Esophagus muscularis mucosa (tissue), 4 donors: ENCODE measurements at regions not wholly inside any gene's neighbourhood (a gene's known extent, or its start where the extent isn't known, plus 50 kb on each side); places are given as distances from the start of the nearest gene placed in this dataset.

Experiments used
- EP300 ChIP-seq: sonication (generic); formaldehyde crosslinking; IDR thresholded peaks from one replicate; pipeline ENCODE4 v1.6.1; 2017; ENCODE audit warnings: antibody characterized with exemption
- POLR2A ChIP-seq: fragments of 450-650 bp; IDR thresholded peaks from one replicate; pipeline ENCODE4 v1.6.1; 2017; ENCODE audit warnings: antibody characterized with exemption, moderate library complexity, mild to moderate bottlenecking, low read depth
- POLR2AphosphoS5 ChIP-seq, 2 donors: sonication (generic); formaldehyde crosslinking; IDR thresholded peaks; one replicate each; pipeline ENCODE4 v1.6.1; 2017; ENCODE audit warnings: antibody characterized with exemption in 2 of 2
- TF ChIP-seq, protein P1 (sequence below), 3 experiments: fragments of 200-600 bp in 2 of 3; fragments of 450-650 bp in 1 of 3; sonication (generic) in 2 of 3; IDR thresholded peaks; one replicate each; pipeline ENCODE4 v1.5.1; 2017 to 2019; ENCODE audit warnings: antibody characterized with exemption in 3 of 3, mild to moderate bottlenecking in 2 of 3, moderate library complexity in 1 of 3

DNA sequence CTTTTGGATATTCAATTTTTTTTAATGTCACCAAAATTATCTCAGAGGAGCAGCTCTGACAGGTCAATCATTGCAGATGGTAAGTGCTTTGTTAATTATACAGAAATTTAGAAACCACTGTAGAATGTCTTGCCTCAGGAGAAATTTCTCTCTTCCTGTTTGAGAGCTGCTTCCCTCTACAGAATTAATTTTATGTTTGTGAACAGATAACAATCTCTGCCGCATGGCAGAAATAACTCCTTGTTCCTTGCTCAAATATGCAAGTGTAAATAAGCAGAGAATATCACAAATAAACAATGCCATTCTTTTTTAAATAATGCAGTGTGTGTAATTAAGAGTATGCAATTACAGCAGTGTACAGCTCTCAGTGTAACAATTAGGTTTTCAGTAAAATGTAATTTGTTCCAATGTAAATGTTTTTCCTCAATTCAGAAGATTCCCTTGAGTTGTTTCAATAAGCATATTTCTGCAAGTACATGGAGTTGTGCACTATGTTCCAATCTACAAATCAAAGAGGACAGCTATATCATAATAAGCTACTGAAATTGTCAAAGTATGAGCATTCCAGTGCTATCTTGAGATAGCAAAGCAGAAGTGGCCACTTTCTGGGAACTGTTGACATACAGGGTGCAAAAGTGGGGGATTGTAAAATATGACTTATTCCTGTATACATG lies 1012.8 kb downstream of the MAT2B start:
- TF ChIP-seq POLR2A (no peak), EP300 (no peak), POLR2AphosphoS5 (IDR thresholded peaks at IDR 0.05) (no peak)
- TF ChIP-seq, protein P1, sequence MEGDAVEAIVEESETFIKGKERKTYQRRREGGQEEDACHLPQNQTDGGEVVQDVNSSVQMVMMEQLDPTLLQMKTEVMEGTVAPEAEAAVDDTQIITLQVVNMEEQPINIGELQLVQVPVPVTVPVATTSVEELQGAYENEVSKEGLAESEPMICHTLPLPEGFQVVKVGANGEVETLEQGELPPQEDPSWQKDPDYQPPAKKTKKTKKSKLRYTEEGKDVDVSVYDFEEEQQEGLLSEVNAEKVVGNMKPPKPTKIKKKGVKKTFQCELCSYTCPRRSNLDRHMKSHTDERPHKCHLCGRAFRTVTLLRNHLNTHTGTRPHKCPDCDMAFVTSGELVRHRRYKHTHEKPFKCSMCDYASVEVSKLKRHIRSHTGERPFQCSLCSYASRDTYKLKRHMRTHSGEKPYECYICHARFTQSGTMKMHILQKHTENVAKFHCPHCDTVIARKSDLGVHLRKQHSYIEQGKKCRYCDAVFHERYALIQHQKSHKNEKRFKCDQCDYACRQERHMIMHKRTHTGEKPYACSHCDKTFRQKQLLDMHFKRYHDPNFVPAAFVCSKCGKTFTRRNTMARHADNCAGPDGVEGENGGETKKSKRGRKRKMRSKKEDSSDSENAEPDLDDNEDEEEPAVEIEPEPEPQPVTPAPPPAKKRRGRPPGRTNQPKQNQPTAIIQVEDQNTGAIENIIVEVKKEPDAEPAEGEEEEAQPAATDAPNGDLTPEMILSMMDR (IDR thresholded peaks at IDR 0.05) = no peak
